Lower leg skin (tissue), 3 donors: ENCODE measurements at regions not wholly inside any gene's neighbourhood (a gene's known extent, or its start where the extent isn't known, plus 50 kb on each side); places are given as distances from the start of the nearest gene placed in this dataset.

Source experiments
- CTCF ChIP-seq, 3 donors: fragments of 450-650 bp; IDR thresholded peaks; one replicate each; pipeline ENCODE4 v1.5.1; 2016; ENCODE audit warnings: antibody characterized with exemption in 3 of 3, mild to moderate bottlenecking in 3 of 3, moderate library complexity in 2 of 3
- POLR2A ChIP-seq, 2 donors: fragments of 450-650 bp; IDR thresholded peaks; one replicate each; pipeline ENCODE4 v1.6.1; 2016 to 2017; ENCODE audit warnings: antibody characterized with exemption in 2 of 2, mild to moderate bottlenecking in 1 of 2, moderate library complexity in 1 of 2

- TF ChIP-seq CTCF (IDR thresholded peaks at IDR 0.05) (no peak), POLR2A (IDR thresholded peaks at IDR 0.05) (no peak)
These were observed 96.4 kb upstream of the NTRK2 start for GRCh38 chr9:84573083-84573482.
